Caki2 (cell line): ENCODE measurements at regions not wholly inside any gene's neighbourhood (a gene's known extent, or its start where the extent isn't known, plus 50 kb on each side); places are given as distances from the start of the nearest gene placed in this dataset.
"Not testable (repeated sequence)": the region's sequence is repeated elsewhere in the genome, so short reads cannot be mapped to it uniquely, and the experiment has no call there.

ENCODE experiments used
- DNase-seq: peaks from one replicate; pipeline ENCODE4 v3.0.0-alpha.2; 2015; ENCODE audit warnings: low read depth
- in situ Hi-C: cut with HindIII; loops from 2 replicates; pipeline ENCODE4 v1.10.0; 2016; ENCODE audit warnings: low sequenced_read_pairs, low pct_unique_long_range_greater_than_20kb, mixed read lengths

DNA sequence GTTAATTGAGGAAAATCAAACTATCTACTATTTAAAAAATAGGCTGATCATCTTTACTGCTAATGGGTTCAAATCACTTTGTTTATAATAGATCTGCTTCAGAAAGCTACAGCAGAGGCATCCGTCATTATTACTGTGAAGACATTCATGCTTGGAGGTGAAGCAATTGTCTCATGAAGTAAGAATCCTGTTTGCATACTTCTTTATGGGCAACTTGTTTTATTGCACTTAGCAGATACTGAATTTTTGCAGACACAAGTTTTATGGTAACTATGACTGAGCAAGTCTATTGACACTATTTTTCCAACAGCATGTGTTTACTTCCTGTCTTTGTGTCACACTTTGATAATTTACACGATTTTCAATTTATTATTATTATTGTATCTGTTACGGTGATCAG lies 573.9 kb downstream of the RFPL4B start:
- no peak for DNase-seq
- in situ Hi-C loops = no loop called here

DNA sequence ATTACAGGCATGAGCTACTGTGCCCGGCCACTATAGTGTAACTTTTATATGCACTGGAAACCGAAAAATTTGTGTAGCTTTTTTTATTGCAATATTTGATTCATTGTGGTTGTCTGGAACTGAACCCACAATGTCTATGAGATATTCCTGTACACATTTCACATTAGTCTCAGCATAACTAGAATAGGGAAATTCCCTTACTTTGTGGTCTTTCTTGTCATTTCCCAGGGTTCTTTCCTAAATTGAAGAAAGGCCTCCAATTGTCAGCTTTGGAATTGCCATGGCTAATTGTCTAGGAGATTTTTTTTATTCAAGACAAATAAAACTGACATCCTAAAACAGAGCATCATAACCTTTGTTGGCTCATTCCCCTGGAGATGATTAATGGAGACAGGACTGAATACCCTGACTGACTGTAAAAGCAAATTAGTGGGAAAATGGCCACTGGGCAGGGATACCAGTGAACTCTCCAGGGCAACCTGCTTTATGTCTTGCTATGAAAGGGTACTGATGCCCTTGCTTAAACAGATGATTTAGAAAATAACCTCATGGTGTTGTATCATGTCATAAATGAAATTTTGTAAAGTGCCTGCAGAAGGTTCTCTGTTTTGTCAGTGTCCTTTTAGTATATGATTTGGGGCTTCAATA lies 576.9 kb downstream of the RFPL4B start:
- DNase-seq = no peak
- in situ Hi-C loops = no loop called here

DNA sequence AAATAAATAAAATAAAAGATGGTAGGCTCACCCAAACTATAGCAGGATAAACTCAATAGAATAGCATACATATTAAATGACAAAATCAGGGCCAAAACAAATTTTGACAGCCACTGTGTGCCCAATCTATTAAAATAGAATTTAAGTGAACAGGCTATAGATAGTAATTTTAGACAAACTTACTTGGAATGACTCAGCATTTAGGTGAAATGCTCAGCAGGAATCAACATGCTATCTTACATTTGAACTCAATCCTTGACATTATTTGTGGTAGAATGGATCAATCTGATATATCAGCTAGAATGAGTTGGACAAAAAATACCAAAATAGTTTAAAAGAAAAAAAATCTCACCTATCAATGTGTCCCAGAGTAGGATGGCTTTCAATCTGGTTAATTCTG lies 578.6 kb downstream of the RFPL4B start:
- no peak for DNase-seq
- in situ Hi-C loops = no loop called here

DNA sequence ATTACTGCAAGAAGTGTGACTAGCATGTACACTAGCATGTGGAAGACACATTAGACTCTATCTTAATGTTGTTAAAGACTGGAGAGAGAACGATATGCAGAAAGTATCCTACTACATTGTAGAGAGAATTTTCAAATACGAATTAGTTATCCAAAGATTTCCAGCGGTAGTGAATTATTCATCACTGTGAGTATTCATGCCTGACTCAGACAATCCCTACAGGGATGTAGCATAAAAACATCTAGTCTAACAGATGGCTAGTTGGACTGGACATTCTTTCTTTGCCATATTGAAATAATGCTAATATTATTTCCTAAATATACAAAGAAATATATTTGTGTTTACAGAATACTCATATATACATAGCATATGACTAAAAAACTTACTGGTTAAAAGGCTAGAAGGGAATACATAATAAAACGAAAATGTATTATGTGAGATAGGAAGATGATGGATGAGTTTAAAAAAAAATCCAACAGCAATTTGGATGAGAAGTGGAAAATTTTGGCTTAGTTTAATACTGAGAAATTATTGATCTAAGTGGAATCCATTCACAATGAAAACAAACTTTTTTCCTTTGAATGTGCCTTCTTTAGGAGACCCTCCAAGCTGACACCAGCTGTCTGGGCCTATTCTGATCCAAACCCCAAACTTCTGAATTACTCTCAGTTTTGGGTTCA lies 580.7 kb downstream of the RFPL4B start:
- DNase-seq = no peak
- in situ Hi-C loops = no loop called here

DNA sequence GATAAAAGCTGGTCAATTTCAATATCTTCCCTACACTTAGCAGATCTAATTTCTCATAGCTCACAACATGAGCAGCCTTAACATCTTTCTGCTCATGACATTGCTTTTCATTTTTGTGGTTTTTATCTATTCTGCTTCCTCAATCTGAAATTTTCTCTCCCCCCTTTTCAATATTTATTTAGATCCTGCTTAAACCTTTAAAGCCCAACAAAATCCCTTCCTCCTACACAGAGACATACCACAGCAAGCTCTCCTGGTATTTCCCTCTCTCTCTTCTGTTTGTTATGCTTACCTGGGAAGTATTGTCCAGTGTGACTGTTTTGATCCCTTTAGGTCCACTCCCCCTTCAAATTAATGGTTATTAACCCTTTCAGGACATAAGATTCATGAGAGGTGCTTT lies 582.5 kb downstream of the RFPL4B start:
- in situ Hi-C loops = no loop called here
- no peak for DNase-seq

DNA sequence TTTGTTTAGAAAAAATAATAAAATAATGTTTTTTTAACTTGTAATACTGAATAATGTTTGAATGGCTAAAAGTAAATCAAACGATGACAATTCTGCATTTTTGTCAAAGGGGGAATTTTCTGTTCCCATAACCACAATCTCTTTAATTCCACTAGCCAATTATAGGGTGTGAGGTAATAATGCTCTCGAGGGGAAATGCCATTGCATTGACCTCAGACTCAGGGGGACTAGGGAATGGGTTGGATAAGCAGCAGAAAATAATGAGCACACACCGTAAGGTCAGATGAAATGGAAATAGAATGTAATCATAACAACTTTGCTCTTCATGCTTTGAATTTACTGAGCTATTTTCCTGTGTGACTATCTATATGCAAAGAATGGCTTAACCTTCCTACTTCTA lies 584.7 kb downstream of the RFPL4B start:
- peak; percentile 11 for DNase-seq
- in situ Hi-C loops = no loop called here

DNA sequence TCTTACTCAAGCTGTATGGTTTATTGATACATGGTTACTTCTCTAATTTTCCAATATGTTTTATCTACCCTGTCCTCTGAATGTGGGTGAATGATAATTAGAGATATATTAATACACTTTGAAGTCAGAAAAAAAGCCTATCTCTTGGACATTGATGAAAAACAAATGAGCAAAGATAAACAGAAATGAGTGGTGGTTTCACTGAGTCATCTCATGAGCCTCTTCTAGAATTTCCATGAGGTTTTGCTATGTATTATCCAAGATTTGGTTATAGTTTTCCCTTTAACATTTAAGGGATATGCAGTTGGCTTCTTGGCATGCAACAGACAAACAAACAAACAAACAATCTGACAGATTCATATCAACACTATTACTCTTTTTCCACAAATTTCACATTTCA lies 586.8 kb downstream of the RFPL4B start:
- no peak for DNase-seq

DNA sequence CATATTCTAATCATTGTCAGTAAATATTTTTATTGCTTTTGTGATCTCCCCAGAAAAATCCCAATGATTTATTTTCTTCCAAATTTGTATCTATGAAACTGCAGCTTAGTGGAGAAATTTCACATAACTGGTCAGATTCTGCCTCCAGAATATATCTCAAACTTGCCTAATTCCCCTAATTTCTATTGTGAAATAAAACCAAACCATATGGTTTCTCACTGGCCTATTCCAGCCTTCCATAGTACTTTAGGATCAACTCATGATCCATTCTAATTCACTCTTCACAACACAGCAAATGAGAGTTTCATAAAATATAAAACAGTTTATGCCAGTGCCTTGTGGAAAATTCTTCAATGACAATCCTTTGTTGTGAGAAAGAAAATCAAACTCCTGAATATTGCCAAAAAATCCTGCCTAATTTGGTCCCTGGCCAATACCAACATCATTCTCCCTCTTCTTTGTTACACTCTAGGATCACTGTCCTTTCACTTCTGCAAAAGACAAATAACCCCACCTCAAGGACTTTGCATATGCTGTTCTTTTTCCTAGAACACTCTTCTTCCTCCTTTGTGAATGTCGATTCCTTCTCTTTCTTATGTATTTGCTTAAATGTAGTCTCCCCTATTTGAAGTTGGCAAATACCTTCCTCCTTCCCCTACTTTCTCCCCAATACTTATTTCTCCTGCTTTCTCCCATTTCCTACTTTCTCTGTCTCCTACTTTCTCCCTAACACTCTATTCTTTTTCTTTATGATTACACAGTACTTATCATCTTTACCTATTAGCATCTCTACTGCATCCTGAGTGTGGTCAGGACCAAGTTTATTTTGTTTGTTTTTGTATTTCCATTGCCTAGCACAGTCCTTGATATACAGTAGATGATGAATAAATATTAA lies 587.5 kb downstream of the RFPL4B start:
- DNase-seq = no peak
- in situ Hi-C loops = no loop called here

More for the DNA sequence above, 586.8 kb downstream of the RFPL4B start:
- in situ Hi-C loops = no loop called here

DNA sequence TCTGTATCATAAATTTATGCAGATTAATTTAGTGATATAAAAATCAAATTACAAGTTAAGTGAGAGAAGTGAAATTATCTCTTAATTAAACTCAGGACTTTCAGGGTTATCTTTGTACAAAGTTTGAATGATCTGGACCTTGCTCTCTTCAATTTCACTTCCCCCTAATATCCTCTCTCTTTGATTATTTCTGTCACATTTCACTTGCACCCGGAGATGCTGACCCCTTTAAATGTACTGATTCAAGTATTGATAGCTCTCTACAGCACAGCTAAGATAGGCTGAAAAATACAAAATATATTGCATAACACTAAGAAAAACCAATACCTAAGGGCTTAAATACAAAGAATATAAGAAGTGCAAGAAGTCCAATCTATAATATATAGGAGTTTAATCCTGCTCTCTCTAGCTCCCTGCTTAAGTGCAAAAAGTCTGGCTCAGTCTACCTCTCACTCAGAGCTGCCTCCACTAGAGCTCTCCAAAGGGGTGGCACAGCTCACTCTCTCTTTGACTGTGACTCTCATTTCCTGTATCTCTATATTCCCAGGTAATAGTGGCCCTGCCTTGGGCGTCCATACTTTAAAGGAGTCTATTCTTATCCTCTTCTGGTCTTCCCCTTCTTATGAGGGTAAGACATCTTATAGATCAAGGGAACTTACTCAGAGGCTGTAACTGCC lies 588.4 kb downstream of the RFPL4B start:
- DNase-seq = no peak
- in situ Hi-C loops = no loop called here

DNA sequence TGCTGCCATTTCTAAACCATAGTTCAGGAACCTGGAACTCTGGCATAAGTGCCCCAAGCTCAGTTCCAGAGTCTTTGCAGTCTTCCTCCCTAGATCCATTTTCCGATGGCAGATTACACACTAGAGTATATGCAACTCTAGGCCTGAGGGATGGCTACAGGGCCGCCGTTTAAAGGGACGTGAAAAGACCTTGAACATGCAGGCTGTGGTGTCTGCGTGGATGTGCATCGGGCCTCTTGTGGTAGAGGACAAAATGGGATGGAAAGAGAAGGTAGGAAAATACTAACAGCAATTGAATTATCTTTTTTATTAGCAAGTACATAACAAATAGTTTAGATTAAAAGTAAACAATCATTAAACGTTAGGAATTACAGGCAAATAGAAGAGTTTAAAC lies 588.9 kb downstream of the RFPL4B start:
- DNase-seq = no peak
- in situ Hi-C loops = no loop called here

DNA sequence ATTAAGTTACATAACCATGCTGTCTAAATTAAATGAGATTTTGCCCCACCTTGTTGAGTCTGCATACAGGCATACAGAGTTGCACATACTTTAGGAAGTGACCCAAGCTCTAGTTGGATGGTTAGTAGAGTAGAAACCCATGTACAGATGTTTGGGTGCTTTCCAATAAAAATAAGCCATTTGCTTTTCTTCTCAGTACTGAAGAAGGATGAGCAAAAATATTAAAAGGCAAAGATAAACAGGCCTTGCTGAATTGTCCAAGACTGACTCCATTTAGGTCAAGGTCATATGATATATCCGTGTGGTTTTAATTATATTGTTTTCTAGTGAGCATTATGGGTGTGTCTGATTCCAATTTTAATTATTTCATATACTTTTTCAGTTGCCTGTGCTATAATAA lies 589.4 kb downstream of the RFPL4B start:
- in situ Hi-C loops = no loop called here
- peak; percentile 37 for DNase-seq

DNA sequence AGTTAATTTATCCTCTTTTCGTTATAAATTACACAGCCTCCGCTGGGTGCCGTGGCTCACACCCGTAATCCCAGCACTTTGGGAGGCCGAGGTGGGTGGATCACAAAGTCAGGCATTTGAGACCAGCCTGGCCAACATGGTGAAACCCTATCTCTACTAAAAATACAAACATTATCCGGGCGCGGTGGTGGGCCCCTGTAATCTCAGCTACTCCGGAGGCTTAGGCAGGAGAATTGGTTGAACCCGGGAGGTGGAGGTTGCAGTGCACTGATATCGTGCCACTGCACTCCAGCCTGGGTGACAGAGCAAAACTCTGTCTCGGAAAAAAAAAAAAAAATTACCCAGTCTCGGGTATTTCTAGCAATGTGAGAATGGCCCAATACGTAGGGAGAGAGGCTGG lies 590.6 kb downstream of the RFPL4B start:
- in situ Hi-C loops, DNase-seq: not testable (repeated sequence)

DNA sequence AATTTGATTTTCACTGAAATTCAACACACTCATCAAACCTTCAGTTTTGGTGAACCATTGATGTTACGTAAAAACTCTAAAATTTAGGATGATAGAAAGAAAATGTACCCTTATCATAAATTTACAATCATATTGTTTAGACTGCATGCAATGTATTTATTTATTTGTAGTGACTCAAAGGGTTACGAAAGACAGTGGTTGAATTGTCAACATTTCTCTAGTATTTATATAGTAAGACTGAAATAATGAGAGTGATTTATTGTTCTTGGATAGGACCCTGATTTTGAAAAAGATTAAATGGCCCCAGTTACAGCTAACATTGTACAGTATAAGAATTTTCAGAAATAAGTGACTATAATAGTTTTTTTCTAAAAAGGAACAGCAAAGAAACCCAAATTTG lies 591.5 kb downstream of the RFPL4B start:
- no peak for DNase-seq
- in situ Hi-C loops = no loop called here

DNA sequence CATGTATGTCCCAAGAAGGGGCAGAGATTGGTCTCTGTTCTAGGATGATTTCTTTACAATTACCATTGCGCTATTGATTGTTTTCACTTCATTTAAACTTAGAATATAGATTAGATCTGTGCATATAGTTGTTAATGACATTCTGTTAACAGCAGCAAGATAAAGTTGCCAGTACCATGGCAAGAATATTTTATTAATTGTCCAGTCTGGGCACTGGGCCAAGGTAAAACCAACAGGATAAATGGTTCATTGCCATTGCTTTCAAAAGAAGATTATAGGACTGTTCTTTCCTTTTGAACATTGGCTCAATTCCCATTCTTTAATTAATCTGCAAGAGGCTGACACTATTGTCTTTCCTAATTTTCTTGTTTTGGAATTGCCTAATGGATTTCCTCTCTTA lies 592.4 kb downstream of the RFPL4B start:
- DNase-seq = peak; percentile 39
- in situ Hi-C loops = no loop called here

DNA sequence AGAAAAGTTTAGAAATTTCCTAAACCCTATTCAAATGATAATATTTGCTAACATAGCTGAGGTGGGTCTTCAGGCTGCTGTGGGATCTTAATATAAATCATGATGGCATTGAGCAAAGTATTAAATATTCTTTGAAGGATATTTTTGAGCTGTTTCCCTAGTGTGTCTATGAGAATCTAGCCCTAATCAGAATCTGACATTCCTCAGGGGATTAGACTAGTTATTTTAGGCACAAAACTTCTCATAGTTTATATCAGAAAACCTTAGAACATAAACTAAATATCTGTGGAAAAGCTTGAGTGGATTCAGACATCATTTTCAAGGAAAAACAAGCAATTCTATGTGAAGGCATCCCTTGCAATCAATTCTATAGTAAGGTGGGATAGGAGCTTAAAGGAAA lies 594.5 kb downstream of the RFPL4B start:
- DNase-seq = no peak
- in situ Hi-C loops = no loop called here

DNA sequence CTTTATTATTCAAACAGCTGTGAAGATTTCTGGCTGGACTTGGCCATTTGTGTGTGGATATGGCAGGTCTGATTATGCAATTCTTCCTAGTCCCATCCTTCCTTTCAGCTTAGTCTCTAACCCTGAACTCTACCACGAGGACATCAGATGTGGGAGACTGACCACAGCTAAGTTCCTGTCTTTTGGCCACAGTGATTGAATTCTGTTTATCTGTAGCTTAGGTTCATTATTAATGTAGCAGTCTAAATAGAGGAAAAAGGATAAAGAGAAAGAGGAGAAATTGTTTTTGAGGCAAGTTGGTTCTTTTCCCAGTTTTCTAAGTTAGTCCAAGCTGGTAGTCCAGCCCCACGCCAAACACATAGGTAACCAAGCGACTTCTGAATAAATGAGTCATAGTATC lies 598.9 kb downstream of the RFPL4B start:
- in situ Hi-C loops = no loop called here
- DNase-seq = no peak

DNA sequence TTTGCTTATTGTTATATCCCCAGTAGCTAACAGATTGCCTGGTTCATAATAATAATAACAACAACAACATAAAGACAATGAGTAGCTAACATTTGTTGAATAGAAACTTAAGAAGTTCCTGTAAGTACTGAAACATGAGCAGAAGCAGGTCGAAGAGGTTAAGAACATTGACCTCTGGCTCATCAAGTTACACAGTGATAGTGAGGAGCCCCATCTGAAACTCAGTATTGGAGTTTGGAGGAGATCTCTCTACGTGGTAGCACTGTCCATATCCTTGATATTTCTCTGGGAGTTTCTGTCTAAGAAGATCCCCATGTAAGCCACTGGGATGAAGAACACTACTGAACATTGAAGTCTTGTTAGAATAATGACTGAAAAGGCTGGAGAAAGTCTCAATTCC lies 600.4 kb downstream of the RFPL4B start:
- in situ Hi-C loops = no loop called here
- DNase-seq = no peak

DNA sequence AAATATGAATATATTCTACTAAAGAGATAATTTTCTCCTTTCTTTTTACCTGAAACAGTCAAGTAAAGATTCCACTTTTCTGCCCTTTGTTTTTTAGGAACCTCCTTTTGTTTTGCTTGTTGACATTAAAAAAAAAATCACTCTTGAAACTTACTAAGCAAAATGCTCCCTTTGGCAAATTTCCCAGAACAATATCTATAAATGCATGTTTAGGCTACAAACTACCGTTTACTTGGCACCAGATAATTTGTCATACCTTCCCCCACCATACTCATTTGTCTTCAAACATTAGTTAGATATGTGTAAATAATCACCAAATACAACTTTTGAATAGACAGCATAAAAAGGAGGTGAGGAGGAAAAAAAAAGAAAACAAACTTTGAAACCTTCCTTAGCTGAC lies 604.7 kb downstream of the RFPL4B start:
- DNase-seq = no peak
- in situ Hi-C loops = no loop called here

DNA sequence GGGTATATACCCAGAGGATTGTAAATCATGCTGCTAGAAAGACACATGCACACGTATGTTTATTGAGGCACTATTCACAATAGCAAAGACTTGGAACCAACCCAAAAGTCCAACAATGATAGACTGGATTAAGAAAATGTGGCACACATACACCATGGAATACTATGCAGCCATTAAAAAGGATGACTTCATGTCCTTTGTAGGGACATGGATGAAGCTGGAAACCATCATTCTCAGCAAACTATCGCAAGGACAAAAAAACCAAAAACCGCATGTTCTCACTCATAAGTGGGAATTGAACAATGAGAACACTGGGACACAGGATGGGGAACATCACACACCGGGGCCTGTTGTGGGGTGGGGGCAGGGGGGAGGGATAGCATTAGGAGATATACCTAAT lies 608.6 kb downstream of the RFPL4B start:
- in situ Hi-C loops, DNase-seq: not testable (repeated sequence)
